IMR-90 (cell line): ENCODE measurements at regions not wholly inside any gene's neighbourhood (a gene's known extent, or its start where the extent isn't known, plus 50 kb on each side); places are given as distances from the start of the nearest gene placed in this dataset.

Experiments used
- ATAC-seq: fragments of 200-7000 bp; cut with Tn5 transposase; 2 replicates; pipeline ENCODE4 v1.9.1; 2020; ENCODE audit warnings: low read depth, mild to moderate bottlenecking, moderate library complexity
- BruUV-seq: library from RNA; stranded (reverse); fragments of 400-500 nt; replicated peaks from 2 replicates; lab custom pipeline; 2021; lab: Mats Ljungman, UMichigan
- CTCF ChIA-PET: fragments of 300-600 bp; formaldehyde crosslinking; extraction: SDS; loops from one replicate; lab custom pipeline; 2021; ENCODE audit warnings: antibody characterized with exemption; lab: Yijun Ruan, JAX
- POLR2A ChIA-PET: fragments of 300-600 bp; sonication (Branson Sonifier 250); formaldehyde crosslinking; loops from one replicate; lab custom pipeline; 2022; ENCODE audit warnings: antibody characterized with exemption; ENCODE audit not compliant: unreplicated experiment; lab: Charles Lee
- DNase-seq: peaks from one replicate; pipeline ENCODE4 v3.0.0; 2013
- H2AFZ ChIP-seq: replicated peaks from 2 replicates; pipeline ENCODE3; 2013; ENCODE audit warnings: low read length, mild to moderate bottlenecking; ENCODE audit not compliant: poor library complexity
- H2AK5ac ChIP-seq: 2 replicates; pipeline ENCODE4 v1.6.1; 2013; ENCODE audit warnings: low read depth, low read length, inconsistent platforms
- H2AK9ac ChIP-seq: replicated peaks from 2 replicates; pipeline ENCODE3; 2013; ENCODE audit warnings: mild to moderate bottlenecking, low read depth, low read length, moderate library complexity; ENCODE audit not compliant: poor library complexity
- H2BK120ac ChIP-seq: 2 replicates; pipeline ENCODE4 v1.6.1; 2013; ENCODE audit warnings: low read depth, low read length, inconsistent platforms
- H2BK15ac ChIP-seq: 3 replicates; pipeline ENCODE4 v1.6.1; 2013; ENCODE audit warnings: low read depth, low read length, inconsistent platforms
- H2BK20ac ChIP-seq: 2 replicates; pipeline ENCODE4 v1.6.1; 2013; ENCODE audit warnings: low read depth, mild to moderate bottlenecking, inconsistent platforms, low read length, moderate library complexity
- H2BK5ac ChIP-seq: 2 replicates; pipeline ENCODE4 v1.6.1; 2013; ENCODE audit warnings: mild to moderate bottlenecking, low read depth, low read length, inconsistent platforms; ENCODE audit not compliant: poor library complexity, severe bottlenecking
- H3K14ac ChIP-seq: replicated peaks from 2 replicates; pipeline ENCODE4 v1.6.1; 2013; ENCODE audit warnings: low read depth, low read length, inconsistent platforms
- H3K18ac ChIP-seq: 2 replicates; pipeline ENCODE4 v1.6.1; 2013; ENCODE audit warnings: low read depth, low read length, control low read depth
- H3K23ac ChIP-seq: 2 replicates; pipeline ENCODE4 v1.6.1; 2013; ENCODE audit warnings: low read depth, low read length, inconsistent platforms
- H3K27ac ChIP-seq: 2 replicates; pipeline ENCODE4 v1.5.1; 2013; ENCODE audit warnings: mild to moderate bottlenecking, control low read depth, low read length; ENCODE audit not compliant: insufficient read depth
- H3K27me3 ChIP-seq: 2 replicates; pipeline ENCODE4 v1.6.1; 2013; ENCODE audit warnings: low read length; ENCODE audit not compliant: control insufficient read depth, insufficient read depth
- H3K36me3 ChIP-seq: 2 replicates; pipeline ENCODE4 v1.6.1; 2013; ENCODE audit warnings: low read length, mixed read lengths; ENCODE audit not compliant: control insufficient read depth, insufficient read depth
- H3K4ac ChIP-seq: 2 replicates; pipeline ENCODE4 v1.6.1; 2013; ENCODE audit warnings: low read depth, low read length, inconsistent platforms
- H3K4me1 ChIP-seq: 2 replicates; pipeline ENCODE4 v1.6.1; 2013; ENCODE audit warnings: low read length, mixed read lengths; ENCODE audit not compliant: control insufficient read depth, insufficient read depth
- H3K4me2 ChIP-seq: 2 replicates; pipeline ENCODE4 v1.6.1; 2013; ENCODE audit warnings: low read depth, mild to moderate bottlenecking, control low read depth, low read length, moderate library complexity
- H3K4me3 ChIP-seq: 2 replicates; pipeline ENCODE4 v1.5.1; 2013; ENCODE audit warnings: low read depth, mild to moderate bottlenecking, control low read depth, low read length, moderate library complexity; ENCODE audit not compliant: insufficient read depth
- H3K56ac ChIP-seq: 2 replicates; pipeline ENCODE4 v1.6.1; 2013; ENCODE audit warnings: low read length, inconsistent platforms; ENCODE audit not compliant: insufficient read depth; ENCODE audit errors: extremely low read depth
- H3K79me1 ChIP-seq, 2 experiments: 2 replicates each; pipeline ENCODE4 v1.6.1; 2013; ENCODE audit warnings: low read length in 2 of 2, inconsistent platforms in 1 of 2, low read depth in 1 of 2
- H3K9ac ChIP-seq: 2 replicates; pipeline ENCODE4 v1.6.1; 2013; ENCODE audit warnings: low read depth, low read length, control low read depth
- H3K9me1 ChIP-seq: 2 replicates; pipeline ENCODE4 v1.6.1; 2013; ENCODE audit warnings: low read length, inconsistent platforms; ENCODE audit not compliant: insufficient read depth
- H3K9me3 ChIP-seq: 2 replicates; pipeline ENCODE4 v1.6.1; 2013; ENCODE audit warnings: low read length; ENCODE audit not compliant: control insufficient read depth, insufficient read depth
- H4K20me1 ChIP-seq: 2 replicates; pipeline ENCODE4 v1.6.1; 2013; ENCODE audit warnings: low read length, inconsistent platforms; ENCODE audit not compliant: insufficient read depth
- H4K5ac ChIP-seq: 2 replicates; pipeline ENCODE4 v1.6.1; 2013; ENCODE audit warnings: mild to moderate bottlenecking, low read depth, low read length, control low read depth
- H4K8ac ChIP-seq, 2 experiments: 2 replicates each; pipeline ENCODE4 v1.6.1; 2013; ENCODE audit warnings: low read depth in 2 of 2, low read length in 2 of 2, control low read depth in 1 of 2, inconsistent platforms in 1 of 2
- H4K91ac ChIP-seq: 2 replicates; pipeline ENCODE4 v1.6.1; 2013; ENCODE audit warnings: low read depth, low read length, inconsistent platforms; ENCODE audit not compliant: insufficient read depth
- BHLHE40 ChIP-seq: fragments of 150-350 bp; IDR thresholded peaks from 2 replicates; pipeline ENCODE4 v1.6.1; 2016; ENCODE audit warnings: mild to moderate bottlenecking, low read depth, low read length
- CEBPB ChIP-seq: IDR thresholded peaks from 2 replicates; pipeline ENCODE4 v1.6.1; 2012; ENCODE audit warnings: low read depth, low read length, improper control_type of control experiment
- CHD1 ChIP-seq: IDR thresholded peaks from 2 replicates; pipeline ENCODE4 v1.6.1; 2012; ENCODE audit warnings: low read depth, low read length, improper control_type of control experiment
- FOS ChIP-seq: fragments of 150-350 bp; IDR thresholded peaks from 2 replicates; pipeline ENCODE4 v1.6.1; 2016; ENCODE audit warnings: low read depth, low read length
- MAFK ChIP-seq: IDR thresholded peaks from 2 replicates; pipeline ENCODE4 v1.6.1; 2012; ENCODE audit warnings: low read depth, low read length, improper control_type of control experiment
- MAZ ChIP-seq: IDR thresholded peaks from 2 replicates; pipeline ENCODE4 v1.6.1; 2012; ENCODE audit warnings: low read depth, mild to moderate bottlenecking, low read length, improper control_type of control experiment, moderate library complexity, borderline replicate concordance
- MXI1 ChIP-seq: IDR thresholded peaks from 2 replicates; pipeline ENCODE4 v1.6.1; 2012; ENCODE audit warnings: low read depth, mild to moderate bottlenecking, low read length, moderate library complexity, borderline replicate concordance
- NFE2L2 ChIP-seq: fragments of 150-350 bp; IDR thresholded peaks from 2 replicates; pipeline ENCODE4 v1.6.1; 2016; ENCODE audit warnings: low read depth, mild to moderate bottlenecking, low read length
- POLR2A ChIP-seq: IDR thresholded peaks from 2 replicates; pipeline ENCODE4 v1.6.1; 2012; ENCODE audit warnings: mild to moderate bottlenecking, low read depth, low read length
- RAD21 ChIP-seq: IDR thresholded peaks from 2 replicates; pipeline ENCODE4 v1.6.1; 2012; ENCODE audit warnings: low read length, improper control_type of control experiment
- RCOR1 ChIP-seq: IDR thresholded peaks from 2 replicates; pipeline ENCODE4 v1.6.1; 2012; ENCODE audit warnings: mild to moderate bottlenecking, low read length, improper control_type of control experiment; ENCODE audit not compliant: insufficient replicate concordance
- RFX5 ChIP-seq: IDR thresholded peaks from 2 replicates; pipeline ENCODE4 v1.8.0; 2012; ENCODE audit warnings: low read depth, mild to moderate bottlenecking, low read length, moderate library complexity
- SMC3 ChIP-seq: fragments of 150-350 bp; IDR thresholded peaks from 2 replicates; pipeline ENCODE4 v1.6.1; 2016; ENCODE audit warnings: low read depth, mild to moderate bottlenecking, antibody characterized with exemption, low read length, moderate library complexity
- WGBS, 2 experiments: methylation state at CpG; one replicate each; pipeline versions ENCODE4 v1.1.5 to v1.1.7; 2013; ENCODE audit warnings: missing lambda C conversion rate in 2 of 2; ENCODE audit not compliant: insufficient read length in 1 of 2; ENCODE audit errors: extremely low coverage in 2 of 2; 5-methylcytosine and 5-hydroxymethylcytosine counted together
- dilution Hi-C: fragments of 300-500 bp; cut with HindIII; formaldehyde crosslinking; loops from one replicate; pipeline ENCODE4 v1.14.3; 2018; ENCODE audit warnings: low sequenced_read_pairs; ENCODE audit not compliant: unreplicated experiment
- in situ Hi-C: fragments of 300-500 bp; cut with MboI; formaldehyde crosslinking; loops from 3 replicates; pipeline ENCODE4 v1.14.3; 2019; ENCODE audit warnings: low sequenced_read_pairs, inconsistent platforms, mixed read lengths
- intact Hi-C: fragments of 100-400 bp; cut with micrococcal nuclease; formaldehyde crosslinking; loops from 2 replicates; pipeline ENCODE4 v1.10.0; 2022
- TF ChIP-seq, protein P1 (sequence below): fragments of 150-350 bp; IDR thresholded peaks from 2 replicates; pipeline ENCODE4 v1.6.1; 2016; ENCODE audit warnings: low read depth, mild to moderate bottlenecking, low read length, moderate library complexity, borderline replicate concordance
- TF ChIP-seq, protein P2 (sequence below): conservative IDR thresholded peaks from 2 replicates; pipeline ENCODE4 v1.5.1; 2012; ENCODE audit warnings: mild to moderate bottlenecking, low read depth, low read length, improper control_type of control experiment
- TF ChIP-seq, protein P3 (sequence below): fragments of 150-350 bp; IDR thresholded peaks from 2 replicates; pipeline ENCODE4 v1.6.1; 2017; ENCODE audit warnings: mild to moderate bottlenecking, antibody characterized with exemption, low read length, low read depth

GRCh38 chr4:175412746-175413145 lies 399.3 kb downstream of the GPM6A start:
- intact Hi-C loops (loop anchor here (10.0 kb wide), 1 partner anchor 122 kb away; no protein-coding TSS in a partner anchor), dilution Hi-C loops (no loop called here), in situ Hi-C loops (no loop called here)
- H3K14ac ChIP-seq: peak overlapping the region; percentile 58; the same call in 1 of the 2 replicates
- H2BK15ac ChIP-seq: 0 out of 3 replicates have a peak overlapping the region, but pooled peaks have one; percentile 7
- no TSS peak for BruUV-seq
- H2BK120ac ChIP-seq: peak overlapping the region; percentile 64
- peak overlapping the region; percentile 63 for H2BK5ac ChIP-seq
- H3K4me2 ChIP-seq: no peak overlapping the region
- H3K4me1 ChIP-seq: peaks cover 2% of the 10 kb centered on the region; the same call in 1 of the 2 replicates
- peak overlapping the region; percentile 47 to 63; a peak in 3 of 4 replicates for H4K8ac ChIP-seq
- H2AK9ac ChIP-seq: no peak overlapping the region
- TF ChIP-seq FOS: no peak
- TF ChIP-seq, protein P1, sequence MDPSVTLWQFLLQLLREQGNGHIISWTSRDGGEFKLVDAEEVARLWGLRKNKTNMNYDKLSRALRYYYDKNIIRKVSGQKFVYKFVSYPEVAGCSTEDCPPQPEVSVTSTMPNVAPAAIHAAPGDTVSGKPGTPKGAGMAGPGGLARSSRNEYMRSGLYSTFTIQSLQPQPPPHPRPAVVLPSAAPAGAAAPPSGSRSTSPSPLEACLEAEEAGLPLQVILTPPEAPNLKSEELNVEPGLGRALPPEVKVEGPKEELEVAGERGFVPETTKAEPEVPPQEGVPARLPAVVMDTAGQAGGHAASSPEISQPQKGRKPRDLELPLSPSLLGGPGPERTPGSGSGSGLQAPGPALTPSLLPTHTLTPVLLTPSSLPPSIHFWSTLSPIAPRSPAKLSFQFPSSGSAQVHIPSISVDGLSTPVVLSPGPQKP: no peak
- TF ChIP-seq, protein P2, sequence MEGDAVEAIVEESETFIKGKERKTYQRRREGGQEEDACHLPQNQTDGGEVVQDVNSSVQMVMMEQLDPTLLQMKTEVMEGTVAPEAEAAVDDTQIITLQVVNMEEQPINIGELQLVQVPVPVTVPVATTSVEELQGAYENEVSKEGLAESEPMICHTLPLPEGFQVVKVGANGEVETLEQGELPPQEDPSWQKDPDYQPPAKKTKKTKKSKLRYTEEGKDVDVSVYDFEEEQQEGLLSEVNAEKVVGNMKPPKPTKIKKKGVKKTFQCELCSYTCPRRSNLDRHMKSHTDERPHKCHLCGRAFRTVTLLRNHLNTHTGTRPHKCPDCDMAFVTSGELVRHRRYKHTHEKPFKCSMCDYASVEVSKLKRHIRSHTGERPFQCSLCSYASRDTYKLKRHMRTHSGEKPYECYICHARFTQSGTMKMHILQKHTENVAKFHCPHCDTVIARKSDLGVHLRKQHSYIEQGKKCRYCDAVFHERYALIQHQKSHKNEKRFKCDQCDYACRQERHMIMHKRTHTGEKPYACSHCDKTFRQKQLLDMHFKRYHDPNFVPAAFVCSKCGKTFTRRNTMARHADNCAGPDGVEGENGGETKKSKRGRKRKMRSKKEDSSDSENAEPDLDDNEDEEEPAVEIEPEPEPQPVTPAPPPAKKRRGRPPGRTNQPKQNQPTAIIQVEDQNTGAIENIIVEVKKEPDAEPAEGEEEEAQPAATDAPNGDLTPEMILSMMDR: no peak
- TF ChIP-seq NFE2L2: no peak
- TF ChIP-seq, protein P3, sequence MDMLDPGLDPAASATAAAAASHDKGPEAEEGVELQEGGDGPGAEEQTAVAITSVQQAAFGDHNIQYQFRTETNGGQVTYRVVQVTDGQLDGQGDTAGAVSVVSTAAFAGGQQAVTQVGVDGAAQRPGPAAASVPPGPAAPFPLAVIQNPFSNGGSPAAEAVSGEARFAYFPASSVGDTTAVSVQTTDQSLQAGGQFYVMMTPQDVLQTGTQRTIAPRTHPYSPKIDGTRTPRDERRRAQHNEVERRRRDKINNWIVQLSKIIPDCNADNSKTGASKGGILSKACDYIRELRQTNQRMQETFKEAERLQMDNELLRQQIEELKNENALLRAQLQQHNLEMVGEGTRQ: no peak
- TF ChIP-seq MAFK: no peak
- TF ChIP-seq SMC3: no peak
- no peak for TF ChIP-seq MAZ
- TF ChIP-seq RCOR1: no peak
- TF ChIP-seq BHLHE40: no peak
- TF ChIP-seq RFX5: no peak
- TF ChIP-seq POLR2A: no peak
- no peak for TF ChIP-seq CEBPB
- TF ChIP-seq RAD21: no peak
- TF ChIP-seq MXI1: no peak
- no peak for TF ChIP-seq CHD1
- H3K36me3 ChIP-seq: no peaks in the 10 kb centered on the region
- H4K5ac ChIP-seq: peak overlapping the region; percentile 76; the same call in 1 of the 2 replicates
- ChIA-PET CTCF (interaction anchor here (0.6 kb wide), 1 partner anchor 36 kb away, joined by 3 read pairs; no protein-coding TSS in a partner anchor), POLR2A (no interaction called here)
- peak overlapping the region; percentile 1; the same call in 1 of the 2 replicates for H4K91ac ChIP-seq
- no peak overlapping the region for H3K23ac ChIP-seq
- no peak overlapping the region for H2AFZ ChIP-seq
- peak overlapping the region; percentile 77; the same call in 1 of the 2 replicates for H3K18ac ChIP-seq
- H3K56ac ChIP-seq: peak overlapping the region; percentile 29; the same call in 1 of the 2 replicates
- H3K9ac ChIP-seq: no peak overlapping the region
- H3K4me3 ChIP-seq: no peak overlapping the region
- no peak overlapping the region for H2AK5ac ChIP-seq
- H3K9me3 ChIP-seq: peaks cover 5% of the 10 kb centered on the region; the same call in 1 of the 2 replicates
- no peaks in the 10 kb centered on the region for H3K79me1 ChIP-seq
- H2BK20ac ChIP-seq: peak overlapping the region; percentile 67; the same call in 1 of the 2 replicates
- no peaks in the 10 kb centered on the region for H3K9me1 ChIP-seq
- DNase-seq (peak; percentile 63), ATAC-seq (peak; percentile 46)
- no peaks in the 10 kb centered on the region for H3K27me3 ChIP-seq
- H3K27ac ChIP-seq: no peak overlapping the region
- WGBS, 2 experiments: no CpG with 5 or more reads among the region's 2 CpGs
- H3K4ac ChIP-seq: peak overlapping the region; percentile 45; the same call in 1 of the 2 replicates
- H4K20me1 ChIP-seq: no peaks in the 10 kb centered on the region
